Loucy (cell line): ENCODE measurements at regions not wholly inside any gene's neighbourhood (a gene's known extent, or its start where the extent isn't known, plus 50 kb on each side); places are given as distances from the start of the nearest gene placed in this dataset.

Experiments
- H2AFZ ChIP-seq: fragments of 200-600 bp; sonication (generic); 2 replicates; pipeline ENCODE4 v1.6.0; 2016; ENCODE audit warnings: antibody characterized with exemption, mild to moderate bottlenecking, low read length, moderate library complexity
- H3F3A ChIP-seq: fragments of 200-600 bp; 2 replicates; pipeline ENCODE4 v1.6.0; 2016; ENCODE audit warnings: antibody characterized with exemption, low read depth, mild to moderate bottlenecking
- H3K27me3 ChIP-seq: fragments of 200-600 bp; sonication (generic); 2 replicates; pipeline ENCODE4 v1.6.1; 2014; ENCODE audit warnings: low read length, mild to moderate bottlenecking; ENCODE audit not compliant: insufficient read depth, poor library complexity, severe bottlenecking
- H3K36me3 ChIP-seq: fragments of 200-600 bp; sonication (generic); 2 replicates; pipeline ENCODE4 v1.6.1; 2016; ENCODE audit warnings: low read length; ENCODE audit not compliant: insufficient read depth
- H3K4me1 ChIP-seq: fragments of 200-600 bp; sonication (generic); 2 replicates; pipeline ENCODE4 v1.5.1; 2014; ENCODE audit warnings: low read length, mild to moderate bottlenecking; ENCODE audit not compliant: insufficient read depth, poor library complexity, severe bottlenecking
- H3K4me2 ChIP-seq: fragments of 200-600 bp; sonication (generic); 2 replicates; pipeline ENCODE4 v1.6.0; 2014; ENCODE audit warnings: antibody characterized with exemption, low read length, low read depth, mild to moderate bottlenecking; ENCODE audit not compliant: poor library complexity, severe bottlenecking
- H3K4me3 ChIP-seq: fragments of 200-600 bp; sonication (generic); 2 replicates; pipeline ENCODE4 v1.5.1; 2014; ENCODE audit warnings: low read length, mild to moderate bottlenecking, mixed read lengths; ENCODE audit not compliant: poor library complexity, severe bottlenecking
- H3K79me2 ChIP-seq: fragments of 200-600 bp; sonication (generic); 2 replicates; pipeline ENCODE4 v1.6.1; 2014; ENCODE audit warnings: low read length; ENCODE audit not compliant: insufficient read depth
- H3K9ac ChIP-seq: fragments of 200-600 bp; sonication (generic); 2 replicates; pipeline ENCODE4 v1.6.0; 2014; ENCODE audit warnings: mild to moderate bottlenecking, low read depth, low read length, moderate library complexity; ENCODE audit not compliant: poor library complexity, severe bottlenecking
- H3K9me2 ChIP-seq: fragments of 200-600 bp; sonication (generic); replicated peaks from 2 replicates; pipeline ENCODE4 v1.6.1; 2016; ENCODE audit warnings: low read depth, low read length, mixed read lengths
- H3K9me3 ChIP-seq: fragments of 200-600 bp; sonication (generic); 2 replicates; pipeline ENCODE4 v1.6.1; 2014; ENCODE audit warnings: mild to moderate bottlenecking, antibody characterized with exemption, low read length, low read depth; ENCODE audit not compliant: insufficient read depth
- H4K20me1 ChIP-seq: fragments of 200-600 bp; sonication (generic); 2 replicates; pipeline ENCODE4 v1.6.0; 2014; ENCODE audit warnings: antibody characterized with exemption, low read length, mild to moderate bottlenecking; ENCODE audit not compliant: insufficient read depth, poor library complexity, severe bottlenecking
- EZH2phosphoT487 ChIP-seq: fragments of 200-600 bp; IDR thresholded peaks from 2 replicates; pipeline ENCODE4 v1.6.1; 2018; ENCODE audit warnings: antibody characterized with exemption, mild to moderate bottlenecking, moderate library complexity, borderline replicate concordance
- TF ChIP-seq, protein P1 (sequence below): fragments of 200-600 bp; sonication (generic); conservative IDR thresholded peaks from 2 replicates; pipeline ENCODE4 v1.5.1; 2014; ENCODE audit warnings: mild to moderate bottlenecking, antibody characterized with exemption, low read length

DNA sequence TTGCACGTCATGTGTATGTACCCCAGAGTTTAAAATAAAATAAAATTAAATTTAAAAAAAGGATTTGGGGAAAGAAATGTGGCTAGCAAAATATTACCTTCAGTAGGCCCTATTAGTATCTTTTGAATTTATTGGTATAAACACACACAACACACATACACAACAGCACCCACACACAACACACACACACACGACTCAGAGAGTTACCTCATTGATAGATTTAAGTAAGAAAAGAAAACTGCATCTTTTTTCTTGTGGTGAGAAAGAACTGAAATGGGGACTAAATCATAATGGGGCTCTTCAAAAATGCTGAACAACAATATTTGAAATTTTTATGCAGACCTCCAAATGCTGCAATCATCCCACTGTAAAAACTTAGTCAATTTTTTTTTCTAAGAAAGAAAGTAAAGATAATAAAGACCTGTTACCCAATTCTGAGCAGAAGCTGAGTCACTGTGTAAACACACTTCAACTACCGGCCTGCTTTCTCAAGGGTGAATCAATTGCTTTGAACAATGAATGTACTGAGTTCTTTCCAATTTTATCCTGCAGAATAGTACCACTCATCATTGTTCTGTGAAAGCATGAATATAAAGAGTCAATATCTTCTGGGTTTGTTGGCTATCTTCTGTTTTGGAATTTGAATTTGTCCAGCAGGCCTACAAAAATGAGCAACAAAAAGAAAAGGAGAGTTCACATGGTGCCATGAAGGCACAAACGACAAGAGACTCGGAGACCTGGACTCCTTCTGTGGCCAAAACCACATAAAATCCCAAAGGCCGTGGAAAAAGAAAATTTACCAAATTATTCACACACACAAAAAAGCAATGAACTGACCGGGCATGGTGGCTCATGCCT lies 57.9 kb upstream of the CCNG1 start:
- no peaks in the 10 kb centered on the region for H3K27me3 ChIP-seq
- no peaks in the 10 kb centered on the region for H3K36me3 ChIP-seq
- H4K20me1 ChIP-seq: no peaks in the 10 kb centered on the region
- no peaks in the 10 kb centered on the region for H3K4me1 ChIP-seq
- no peak for TF ChIP-seq EZH2phosphoT487
- TF ChIP-seq, protein P1, sequence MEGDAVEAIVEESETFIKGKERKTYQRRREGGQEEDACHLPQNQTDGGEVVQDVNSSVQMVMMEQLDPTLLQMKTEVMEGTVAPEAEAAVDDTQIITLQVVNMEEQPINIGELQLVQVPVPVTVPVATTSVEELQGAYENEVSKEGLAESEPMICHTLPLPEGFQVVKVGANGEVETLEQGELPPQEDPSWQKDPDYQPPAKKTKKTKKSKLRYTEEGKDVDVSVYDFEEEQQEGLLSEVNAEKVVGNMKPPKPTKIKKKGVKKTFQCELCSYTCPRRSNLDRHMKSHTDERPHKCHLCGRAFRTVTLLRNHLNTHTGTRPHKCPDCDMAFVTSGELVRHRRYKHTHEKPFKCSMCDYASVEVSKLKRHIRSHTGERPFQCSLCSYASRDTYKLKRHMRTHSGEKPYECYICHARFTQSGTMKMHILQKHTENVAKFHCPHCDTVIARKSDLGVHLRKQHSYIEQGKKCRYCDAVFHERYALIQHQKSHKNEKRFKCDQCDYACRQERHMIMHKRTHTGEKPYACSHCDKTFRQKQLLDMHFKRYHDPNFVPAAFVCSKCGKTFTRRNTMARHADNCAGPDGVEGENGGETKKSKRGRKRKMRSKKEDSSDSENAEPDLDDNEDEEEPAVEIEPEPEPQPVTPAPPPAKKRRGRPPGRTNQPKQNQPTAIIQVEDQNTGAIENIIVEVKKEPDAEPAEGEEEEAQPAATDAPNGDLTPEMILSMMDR: no peak
- H3K4me2 ChIP-seq: no peak overlapping the region
- no peaks in the 10 kb centered on the region for H3K79me2 ChIP-seq
- no peak overlapping the region for H2AFZ ChIP-seq
- H3K4me3 ChIP-seq: no peak overlapping the region
- H3K9ac ChIP-seq: no peak overlapping the region
- no peaks in the 10 kb centered on the region for H3F3A ChIP-seq
- H3K9me3 ChIP-seq: no peaks in the 10 kb centered on the region
- no peaks in the 10 kb centered on the region for H3K9me2 ChIP-seq

DNA sequence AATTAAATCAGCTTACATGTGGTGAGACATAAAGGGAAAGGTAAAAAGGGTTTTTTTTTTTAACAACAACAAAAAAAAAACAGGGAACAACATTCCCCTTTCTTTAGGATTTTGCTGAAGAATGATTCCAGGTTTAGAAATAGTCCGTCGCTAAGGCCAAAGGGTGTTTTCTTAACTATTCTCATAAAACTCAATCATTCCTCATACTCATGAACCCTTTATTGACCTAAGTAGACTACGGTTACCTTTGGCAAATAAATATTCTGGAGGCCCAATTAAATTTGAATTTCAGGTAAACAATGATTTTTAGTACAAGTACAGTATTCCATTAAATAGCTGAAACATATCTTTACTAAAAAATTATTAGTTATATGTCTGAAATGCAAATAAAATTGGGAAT lies 55.6 kb upstream of the CCNG1 start:
- Histone ChIP-seq H4K20me1 (no peaks in the 10 kb centered on the region), H2AFZ (no peak overlapping the region), H3K4me3 (no peak overlapping the region), H3K36me3 (no peaks in the 10 kb centered on the region), H3K4me1 (no peaks in the 10 kb centered on the region), H3F3A (no peaks in the 10 kb centered on the region), H3K9me3 (no peaks in the 10 kb centered on the region), H3K79me2 (no peaks in the 10 kb centered on the region), H3K27me3 (no peaks in the 10 kb centered on the region), H3K9ac (no peak overlapping the region), H3K9me2 (no peaks in the 10 kb centered on the region), H3K4me2 (no peak overlapping the region)
- TF ChIP-seq, protein P1: no peak

DNA sequence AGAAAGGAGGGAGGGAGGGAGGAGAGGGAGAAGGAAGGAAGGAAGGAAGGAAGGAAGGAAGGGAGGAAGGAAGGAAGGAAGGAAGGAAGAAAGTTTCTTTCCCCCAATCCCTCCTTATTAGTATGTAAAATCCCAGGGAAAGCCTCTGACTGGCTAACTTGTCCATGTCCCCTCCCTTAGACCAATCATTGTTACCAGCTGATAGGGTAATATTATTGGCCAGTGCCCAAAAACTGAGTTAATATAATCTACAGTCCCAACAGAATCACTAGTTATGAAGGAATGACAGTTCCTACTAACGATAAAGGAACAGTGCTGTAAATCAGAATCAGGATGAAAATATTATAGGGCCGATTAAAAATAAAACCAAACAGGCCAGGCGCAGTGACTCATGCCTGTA lies 53.6 kb upstream of the CCNG1 start:
- Histone ChIP-seq H4K20me1 (no peaks in the 10 kb centered on the region), H3K4me3 (no peak overlapping the region), H3K79me2 (no peaks in the 10 kb centered on the region), H3K9ac (no peak overlapping the region), H3F3A (no peaks in the 10 kb centered on the region), H3K9me3 (no peaks in the 10 kb centered on the region), H3K4me1 (no peaks in the 10 kb centered on the region), H3K4me2 (no peak overlapping the region), H3K27me3 (no peaks in the 10 kb centered on the region), H3K9me2 (no peaks in the 10 kb centered on the region), H2AFZ (no peak overlapping the region), H3K36me3 (no peaks in the 10 kb centered on the region)
- TF ChIP-seq, protein P1: no peak
- TF ChIP-seq EZH2phosphoT487: no peak
